Loucy (cell line): ENCODE measurements at regions not wholly inside any gene's neighbourhood (a gene's known extent, or its start where the extent isn't known, plus 50 kb on each side); places are given as distances from the start of the nearest gene placed in this dataset.

Experiments used
- CTCF ChIP-seq: fragments of 200-600 bp; sonication (generic); conservative IDR thresholded peaks from 2 replicates; pipeline ENCODE4 v1.5.1; 2014; ENCODE audit warnings: mild to moderate bottlenecking, antibody characterized with exemption, low read length
- EZH2phosphoT487 ChIP-seq: fragments of 200-600 bp; IDR thresholded peaks from 2 replicates; pipeline ENCODE4 v1.6.1; 2018; ENCODE audit warnings: antibody characterized with exemption, mild to moderate bottlenecking, moderate library complexity, borderline replicate concordance

GRCh38 chr22:26789951-26790350 is 132.6 kb downstream of the MIAT start:
- no peak for TF ChIP-seq CTCF
- no peak for TF ChIP-seq EZH2phosphoT487
